Stimulated activated CD8-positive, alpha-beta memory T cell treated with anti-CD3 and anti-CD28 coated beads, Interleukin-12 subunit alpha, Interleukin-12 subunit beta, amount 100 ng/mL, for 1 hour (primary cell): ENCODE measurements at regions not wholly inside any gene's neighbourhood (a gene's known extent, or its start where the extent isn't known, plus 50 kb on each side); places are given as distances from the start of the nearest gene placed in this dataset.
"Not testable (repeated sequence)": the region's sequence is repeated elsewhere in the genome, so short reads cannot be mapped to it uniquely, and the experiment has no call there.

Source experiments
- DNase-seq: peaks from one replicate; pipeline ENCODE4 v3.0.0-alpha.2; 2020; ENCODE audit warnings: low read depth

DNA sequence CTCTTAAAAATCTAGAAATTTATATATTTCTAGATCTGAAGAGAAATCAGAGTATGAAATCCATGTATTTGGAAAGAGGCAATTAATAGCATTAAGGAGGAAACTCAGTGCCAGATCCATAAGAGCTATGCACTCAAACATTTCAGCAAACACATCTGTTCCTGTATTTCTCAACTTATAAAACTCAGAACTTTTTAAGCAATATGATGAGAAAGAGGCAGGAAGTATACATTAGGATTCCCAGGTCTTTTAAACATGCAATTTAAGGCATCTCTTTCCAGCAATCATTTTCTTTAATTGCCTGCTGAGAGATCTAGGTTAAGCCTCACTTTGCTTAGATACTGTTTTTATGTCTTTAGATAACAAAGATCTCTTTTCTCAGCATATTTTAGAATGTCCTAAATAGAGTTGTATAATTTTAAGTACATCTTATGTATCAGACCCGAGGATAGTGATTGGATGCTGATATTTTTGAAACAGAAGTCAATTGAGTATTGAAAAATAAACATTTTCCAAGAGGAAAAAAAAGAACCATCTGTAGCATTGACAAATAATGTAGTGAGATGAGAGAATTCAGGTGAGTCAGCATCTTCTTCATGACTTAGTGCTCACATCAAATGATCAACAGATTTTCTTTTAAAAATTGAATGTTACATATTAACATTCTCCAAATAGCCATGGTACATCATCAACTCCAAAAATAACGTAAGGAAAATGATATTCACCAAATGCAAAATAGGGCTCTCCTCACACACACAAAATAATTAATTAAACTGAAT, 461.4 kb upstream of the NOX3 start:
- DNase-seq, result no peak

- DNase-seq, result no peak
Measured at GRCh38 chr6:155915651-155916050, 460.0 kb upstream of the NOX3 start.

GRCh38 chr6:155913816-155914215, 458.2 kb upstream of the NOX3 start:
- no peak for DNase-seq

GRCh38 chr6:155909710-155910109, 454.1 kb upstream of the NOX3 start:
- no peak for DNase-seq

DNA sequence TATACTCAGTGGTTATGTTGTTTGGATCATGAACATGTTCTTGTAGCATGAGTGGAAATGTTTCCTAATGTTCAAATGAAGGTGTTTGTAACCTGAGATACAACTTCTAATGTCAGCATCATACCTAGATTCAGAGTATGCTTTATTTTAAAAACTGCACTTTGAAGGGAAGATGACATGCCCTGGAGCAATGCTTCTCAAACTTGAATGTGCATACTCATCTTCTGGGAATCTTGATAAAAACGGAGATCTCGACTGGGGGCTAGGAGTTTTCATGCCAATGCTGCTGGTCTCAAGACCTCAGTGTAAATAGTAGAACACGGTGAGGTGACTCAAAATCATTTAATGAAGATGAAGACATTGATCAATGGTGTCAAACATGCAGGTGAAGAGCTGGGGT, 440.0 kb upstream of the NOX3 start:
- no peak for DNase-seq

DNA sequence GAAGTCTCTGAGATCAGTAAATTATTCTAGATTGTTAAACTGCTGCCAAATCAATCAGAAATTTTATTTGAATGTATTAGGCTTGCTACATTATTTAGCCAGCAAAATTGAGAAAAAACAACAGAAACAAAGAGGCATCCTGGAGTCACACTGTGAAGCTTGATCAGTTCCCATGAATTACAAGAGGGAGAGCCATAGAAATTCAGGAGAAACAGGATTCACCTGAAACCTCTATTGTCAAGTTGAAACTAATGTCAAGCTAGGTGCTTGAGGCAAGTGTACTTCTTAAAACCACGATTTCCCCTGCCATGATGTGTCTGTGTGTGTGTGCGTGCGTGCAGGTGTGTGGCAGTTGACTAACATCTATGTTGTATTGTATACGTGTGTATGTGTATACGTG, 439.1 kb upstream of the NOX3 start:
- no peak for DNase-seq

GRCh38 chr6:155894262-155894661, 438.6 kb upstream of the NOX3 start:
- no peak for DNase-seq

DNA sequence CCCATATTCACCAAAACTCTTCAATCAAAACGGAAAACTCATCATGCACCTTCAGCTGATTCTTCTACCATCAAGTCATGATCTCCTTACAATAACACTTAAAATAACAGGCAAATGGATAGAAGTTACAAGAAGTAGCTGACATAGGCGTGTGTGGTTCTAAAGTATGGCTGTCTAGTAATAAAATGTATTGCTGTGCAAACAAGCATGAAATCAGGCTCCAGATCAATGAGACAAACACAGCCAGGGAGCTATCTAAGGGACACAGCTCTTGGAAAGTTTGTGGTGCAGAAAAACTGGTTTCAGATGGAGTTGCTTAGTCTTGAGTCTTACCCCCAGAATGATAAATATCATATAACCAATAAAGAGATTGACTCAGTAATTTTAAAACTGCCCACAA, 434.8 kb upstream of the NOX3 start:
- no peak for DNase-seq

DNA sequence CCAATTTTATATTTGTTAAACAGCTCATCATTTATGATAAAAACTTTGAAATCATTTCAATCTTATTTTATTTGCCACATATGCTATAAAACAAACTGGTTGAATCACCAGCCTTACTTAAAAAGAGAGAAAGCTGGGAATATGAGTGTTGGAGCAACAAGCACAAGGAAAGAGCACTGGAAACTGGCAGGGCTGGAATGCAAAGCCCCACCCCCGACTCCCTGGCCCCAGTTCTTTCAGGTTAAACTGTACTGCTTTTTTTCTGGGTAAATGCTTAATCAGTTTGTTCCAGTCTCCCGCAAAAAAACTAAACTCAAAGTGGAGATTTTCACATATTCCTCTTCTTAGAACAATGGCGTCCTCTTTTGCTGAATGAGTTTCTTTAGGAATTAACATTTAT, 433.8 kb upstream of the NOX3 start:
- DNase-seq, result no peak

GRCh38 chr6:155887421-155887820, 431.8 kb upstream of the NOX3 start:
- no peak for DNase-seq

DNA sequence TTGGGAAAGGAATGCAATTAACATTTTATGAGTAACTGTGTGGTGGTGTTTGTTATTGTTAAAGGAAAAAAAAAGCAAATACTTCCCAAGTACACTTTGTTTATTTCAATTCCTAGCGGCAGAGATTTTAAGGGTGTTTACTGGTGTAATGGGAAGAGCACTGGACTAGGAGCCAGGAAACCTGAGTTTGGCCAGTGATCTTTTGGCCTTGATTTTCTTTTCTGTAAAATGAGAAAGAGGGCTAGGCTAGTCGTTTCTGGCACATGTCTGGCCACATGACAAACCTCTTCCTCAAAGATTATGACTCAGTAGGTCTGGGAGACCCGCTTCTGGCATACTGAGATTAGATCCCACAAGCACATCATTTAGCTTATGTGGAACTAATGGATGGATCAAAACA, 428.1 kb upstream of the NOX3 start:
- no peak for DNase-seq

- DNase-seq, result no peak
Measured at GRCh38 chr6:155883334-155883731, 427.7 kb upstream of the NOX3 start.

GRCh38 chr6:155882527-155883333, 427.1 kb upstream of the NOX3 start:
- no peak for DNase-seq

GRCh38 chr6:155881826-155882526, 426.3 kb upstream of the NOX3 start:
- no peak for DNase-seq

DNA sequence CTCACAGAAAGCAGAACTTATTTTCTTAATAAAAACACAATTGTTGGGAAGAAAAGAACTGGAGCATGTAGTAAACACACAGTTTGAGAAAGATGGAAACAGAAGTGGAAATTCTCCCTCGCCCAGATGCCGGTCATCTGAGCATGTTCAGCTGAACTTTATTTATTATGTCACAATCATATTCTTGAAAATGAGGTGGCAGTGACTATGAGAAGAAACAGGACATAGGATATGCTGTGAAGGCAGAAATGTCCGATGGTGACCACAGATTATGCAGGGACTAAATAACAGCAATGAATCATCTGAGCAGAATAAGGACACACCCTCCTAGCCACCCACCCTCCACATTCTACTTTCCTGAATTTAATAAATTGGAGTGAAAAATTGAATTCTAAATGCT, 425.3 kb upstream of the NOX3 start:
- DNase-seq, result no peak

DNA sequence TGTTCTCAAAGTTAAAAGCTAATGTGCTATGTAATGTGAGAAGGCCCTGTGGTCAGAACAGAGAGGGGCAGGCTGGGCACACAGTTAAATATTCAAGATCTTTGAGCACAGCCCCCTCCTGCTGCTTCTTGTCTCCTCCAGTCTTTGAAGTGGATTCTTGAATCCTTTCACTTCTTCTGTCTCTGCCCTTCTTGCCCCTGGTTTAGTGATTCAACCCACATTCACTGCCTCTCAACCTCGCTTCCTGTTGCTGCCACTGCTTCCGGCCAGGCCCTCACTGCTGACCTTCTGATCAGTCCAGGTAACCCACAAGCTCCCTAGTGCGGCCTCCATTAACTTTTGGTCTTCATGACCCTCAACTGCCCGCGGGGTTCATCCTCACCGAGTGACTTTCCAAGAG, 417.3 kb upstream of the NOX3 start:
- no peak for DNase-seq

DNA sequence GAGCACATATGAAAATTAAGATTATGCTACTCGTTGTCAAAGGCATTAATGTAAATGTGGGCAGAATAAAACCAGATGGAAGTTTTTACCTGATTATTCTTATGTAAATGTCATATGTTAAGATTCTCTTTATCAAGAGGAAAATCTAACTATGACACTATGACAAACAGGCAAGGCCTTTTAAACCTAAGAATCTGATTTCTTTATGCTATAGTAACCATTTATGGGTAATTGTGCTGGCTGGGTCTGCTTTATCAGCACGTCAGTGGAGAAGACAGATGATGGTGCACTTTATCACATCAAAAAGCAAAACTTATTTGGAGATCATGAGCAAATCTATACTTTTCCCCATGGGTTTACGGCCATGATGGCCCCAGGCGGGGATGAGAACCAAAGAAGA, 412.0 kb upstream of the NOX3 start:
- no peak for DNase-seq

DNA sequence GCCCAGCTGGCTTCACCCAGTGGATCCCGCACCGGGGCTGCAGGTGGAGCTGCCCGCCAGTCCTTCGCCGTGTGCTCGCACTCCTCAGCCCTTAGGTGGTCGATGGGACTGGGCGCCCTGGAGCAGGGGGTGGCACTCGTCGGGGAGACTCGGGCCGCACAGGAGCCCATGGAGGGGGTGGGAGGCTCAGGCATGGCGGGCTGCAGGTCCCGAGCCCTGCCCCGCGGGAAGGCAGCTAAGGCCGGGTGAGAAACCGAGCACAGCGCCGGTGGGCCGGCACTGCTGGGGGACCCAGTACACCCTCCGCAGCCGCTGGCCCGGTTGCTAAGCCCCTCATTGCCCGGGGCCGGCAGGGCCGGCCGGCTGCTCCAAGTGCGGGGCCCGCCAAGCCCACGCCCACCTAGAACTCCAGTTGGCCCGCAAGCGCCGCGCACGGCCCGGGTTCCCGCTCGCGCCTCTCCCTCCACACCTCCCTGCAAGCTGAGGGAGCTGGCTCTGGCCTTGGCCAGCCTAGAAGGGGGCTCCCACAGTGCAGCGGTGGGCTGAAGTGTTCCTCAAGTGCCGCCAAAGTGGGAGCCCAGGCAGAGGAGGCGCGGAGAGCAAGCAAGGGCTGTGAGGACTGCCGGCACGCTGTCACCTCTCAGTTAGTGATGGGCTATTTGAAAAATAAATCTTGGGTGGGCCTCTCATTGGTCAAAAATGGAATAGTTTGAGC, 411.2 kb upstream of the NOX3 start:
- DNase-seq, result not testable (repeated sequence)

DNA sequence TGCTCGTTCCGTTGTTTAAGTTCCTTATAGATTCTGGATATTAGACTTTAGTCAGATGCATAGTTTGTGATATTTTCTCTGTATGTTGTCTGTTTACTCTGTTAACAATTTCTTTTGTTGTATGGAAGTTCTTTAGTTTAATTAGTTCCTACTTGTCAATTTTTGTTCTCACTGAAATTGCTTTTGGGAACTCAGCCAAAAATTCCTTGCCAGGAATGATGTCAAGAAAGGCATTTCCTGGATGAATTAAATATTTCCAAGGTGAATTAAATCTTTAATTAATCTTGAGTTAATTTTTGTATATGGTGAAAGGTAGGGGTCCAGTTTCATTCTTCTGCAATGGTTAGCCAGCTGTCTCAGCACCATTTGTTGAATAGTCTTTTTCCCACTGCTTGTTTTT, 406.2 kb upstream of the NOX3 start:
- DNase-seq, result no peak

DNA sequence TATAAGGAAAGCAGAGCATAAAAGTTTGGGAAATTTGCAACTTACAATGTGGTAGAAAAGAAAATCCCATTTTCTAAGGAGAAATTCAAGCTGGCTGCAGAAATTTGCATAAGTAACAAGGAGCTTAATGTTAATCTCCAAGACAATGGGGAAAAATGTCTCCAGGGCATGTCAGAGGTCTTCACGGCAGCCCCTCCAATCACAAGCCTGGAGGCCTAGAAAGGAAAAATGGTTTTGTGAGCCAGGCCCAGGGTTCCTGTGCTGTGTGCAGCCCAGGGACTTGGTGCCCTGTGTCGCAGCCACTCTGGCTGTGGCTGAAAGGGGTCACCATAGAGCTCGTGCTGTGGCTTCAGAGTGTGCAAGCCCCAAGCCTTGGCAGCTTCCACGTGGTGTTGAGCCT, 403.3 kb upstream of the NOX3 start:
- DNase-seq, result not testable (repeated sequence)

DNA sequence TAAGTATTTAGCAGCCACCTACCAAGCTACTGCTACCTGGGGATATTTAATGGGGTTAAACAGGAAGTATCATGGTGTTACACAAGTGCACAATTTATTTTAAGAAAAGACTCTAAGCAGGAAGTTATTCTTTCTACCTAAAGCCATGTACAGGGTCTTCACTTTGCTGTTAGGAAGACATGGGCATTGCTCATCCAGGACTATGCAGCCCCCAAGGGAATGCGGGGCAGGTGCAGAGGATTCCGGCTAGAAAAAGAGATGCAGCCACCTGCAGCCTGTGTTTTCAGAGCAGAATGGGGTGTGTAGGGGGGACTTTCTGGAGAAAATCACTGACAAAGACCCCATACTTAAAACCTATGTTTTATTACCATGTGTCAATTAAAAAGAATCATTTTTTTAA, 399.1 kb upstream of the NOX3 start:
- no peak for DNase-seq

DNA sequence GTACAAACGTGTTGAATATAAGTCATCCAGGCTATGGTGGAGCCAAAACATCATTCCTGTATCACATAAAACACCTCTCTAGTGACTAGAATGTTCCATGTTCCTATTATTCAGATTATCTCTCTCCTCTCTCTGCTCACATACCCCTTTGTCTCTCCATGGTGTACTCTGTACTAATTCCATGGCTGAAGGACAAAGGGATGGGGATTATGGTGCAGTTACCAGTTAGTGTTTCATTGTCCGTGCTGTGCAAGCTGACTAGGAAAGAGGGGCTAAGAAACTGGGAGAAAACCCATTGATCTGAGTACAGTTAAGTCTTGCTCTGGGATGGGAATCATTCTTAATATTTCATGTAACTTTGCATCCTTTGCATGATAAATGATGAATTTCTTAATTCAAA, 397.4 kb upstream of the NOX3 start:
- no peak for DNase-seq
